Esophagus mucosa (tissue), 1 donor: ENCODE measurements at regions not wholly inside any gene's neighbourhood (a gene's known extent, or its start where the extent isn't known, plus 50 kb on each side); places are given as distances from the start of the nearest gene placed in this dataset.

Experiments used
- ATAC-seq: fragments of 200-7000 bp; cut with Tn5 transposase; one replicate; pipeline ENCODE4 v1.9.1; 2020
- donor health status: DM: yes; HTN: yes; CAD: no.

DNA sequence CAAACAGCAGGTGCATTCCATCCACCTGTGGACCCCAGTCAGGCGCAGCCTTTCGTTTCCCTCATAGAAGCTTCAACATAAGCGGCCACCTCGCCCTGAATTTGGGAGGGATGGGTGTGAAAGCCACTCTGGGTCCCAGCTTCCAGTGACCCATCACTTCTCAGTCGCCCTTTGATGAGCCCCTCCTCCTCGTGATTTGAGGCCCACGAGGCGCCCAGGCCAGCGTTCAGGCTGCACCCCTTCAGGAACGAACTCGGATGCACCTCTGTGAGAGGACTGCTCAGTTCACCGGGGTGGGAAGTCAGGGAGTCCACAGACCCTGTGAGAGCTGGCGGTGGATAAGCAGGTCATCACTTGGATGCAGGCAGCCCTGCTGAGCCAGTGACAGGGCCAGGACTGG is 1118.2 kb downstream of the BRD1 start:
- no peak for ATAC-seq

DNA sequence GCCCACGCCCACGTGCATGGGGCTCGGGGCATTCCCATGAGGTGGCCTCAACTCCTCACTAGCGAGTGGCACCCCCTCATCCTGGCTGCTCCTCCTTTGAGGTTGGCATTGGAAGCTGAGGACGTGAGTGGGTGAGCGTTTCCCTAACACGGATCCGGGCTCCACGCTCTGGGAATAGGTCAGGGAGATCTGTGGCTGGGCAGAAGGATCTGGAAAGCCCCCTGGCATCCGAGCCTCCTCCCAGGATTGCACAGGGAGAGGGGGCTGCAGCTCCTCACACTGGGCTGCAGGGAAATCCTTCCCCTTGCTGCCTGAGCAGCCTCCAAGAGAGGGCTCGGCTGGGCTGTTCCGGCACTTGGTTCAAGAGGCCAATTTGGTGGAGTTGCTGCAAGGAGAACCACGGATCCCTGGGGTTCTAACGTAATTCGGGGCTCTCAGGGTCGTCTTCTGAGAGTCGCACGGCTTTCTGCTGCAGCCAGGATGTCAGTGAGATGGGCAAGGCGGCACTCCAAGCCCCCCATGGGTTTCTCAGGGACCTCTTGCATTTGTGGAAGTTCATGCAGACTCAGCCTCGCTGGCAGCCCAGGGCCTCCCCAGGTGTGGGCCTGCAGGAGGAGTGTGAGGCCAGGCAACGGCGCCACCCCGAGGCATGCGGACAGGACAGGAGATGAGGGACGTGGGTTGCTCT is 1119.0 kb downstream of the BRD1 start:
- no peak for ATAC-seq

DNA sequence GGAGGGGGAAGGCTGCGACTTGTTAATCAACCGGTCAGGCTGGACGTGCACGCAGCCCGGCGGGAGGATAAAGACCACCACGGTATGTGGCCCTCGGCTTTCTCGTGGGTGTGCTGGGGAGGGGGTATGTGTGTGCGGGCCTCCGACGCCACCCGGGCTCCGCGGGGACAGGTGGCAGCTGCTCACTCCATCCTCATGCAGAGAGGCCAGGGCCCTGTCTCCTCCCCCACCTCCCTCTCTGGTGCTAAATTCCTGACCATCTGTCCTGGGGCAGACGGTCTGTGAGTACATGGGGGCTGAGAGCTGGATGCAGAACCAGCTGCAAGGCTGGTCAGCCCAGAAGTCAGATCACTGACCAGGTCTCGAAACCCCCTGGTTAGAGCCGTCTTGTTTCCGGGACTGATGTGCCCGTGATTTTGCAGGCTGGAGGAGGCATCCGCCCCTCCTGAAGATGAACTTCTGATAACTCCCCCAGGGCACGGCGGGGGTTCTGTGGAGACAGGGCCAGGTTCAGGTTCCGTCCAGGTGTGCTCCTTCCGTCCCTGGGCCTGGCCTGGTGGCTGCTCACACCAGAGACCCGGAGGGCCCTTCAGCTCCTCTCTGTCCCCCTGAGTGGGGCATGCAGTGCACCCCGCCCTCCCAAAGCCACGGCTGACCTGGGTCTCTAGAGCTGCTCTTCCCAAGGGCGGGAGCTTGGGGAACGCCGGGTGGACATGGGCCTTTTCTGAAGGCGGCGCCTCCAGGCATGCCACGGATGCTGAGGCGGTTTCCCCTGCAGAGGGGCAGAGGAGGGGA is 1119.7 kb downstream of the BRD1 start:
- no peak for ATAC-seq

DNA sequence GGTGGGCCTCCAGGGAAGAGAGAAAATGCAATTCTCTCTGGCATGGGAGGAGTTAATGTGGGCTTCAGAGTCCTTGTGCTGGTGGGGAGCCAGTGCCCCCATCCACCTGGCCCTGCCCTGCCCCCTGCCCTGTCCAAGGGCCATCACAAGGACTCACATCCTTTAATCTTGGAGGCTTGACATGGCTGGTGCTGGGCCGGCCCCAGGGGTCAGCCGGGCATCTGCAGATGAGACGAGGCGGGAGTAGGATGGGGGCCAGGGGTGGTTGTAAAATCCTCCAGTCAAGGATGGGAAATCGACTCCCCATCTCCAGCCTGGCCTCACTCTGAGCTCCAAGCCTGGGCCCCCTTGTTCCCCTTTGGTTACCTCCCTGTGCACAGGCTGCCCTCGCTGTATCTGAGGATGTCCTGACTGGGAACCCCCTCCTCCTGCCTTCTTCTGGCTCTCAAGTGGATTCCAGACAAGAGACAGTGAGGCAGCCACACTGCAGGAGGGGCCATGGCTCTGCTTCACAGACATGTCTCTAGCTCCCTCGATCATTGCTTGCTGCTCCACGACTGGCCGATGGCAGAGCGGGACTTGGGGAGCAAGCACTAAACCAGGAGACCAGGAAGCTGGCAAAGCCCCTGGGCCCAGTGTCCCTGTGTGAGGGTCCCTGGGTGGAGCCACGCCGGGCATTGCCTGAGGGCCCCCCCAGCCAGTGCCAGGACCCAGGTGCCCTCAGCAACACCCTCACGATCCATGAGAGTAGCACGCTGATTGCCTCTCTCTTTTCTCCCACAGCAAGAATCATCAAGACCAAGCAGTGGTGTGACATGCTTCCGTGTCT is 1120.5 kb downstream of the BRD1 start:
- ATAC-seq = no peak

DNA sequence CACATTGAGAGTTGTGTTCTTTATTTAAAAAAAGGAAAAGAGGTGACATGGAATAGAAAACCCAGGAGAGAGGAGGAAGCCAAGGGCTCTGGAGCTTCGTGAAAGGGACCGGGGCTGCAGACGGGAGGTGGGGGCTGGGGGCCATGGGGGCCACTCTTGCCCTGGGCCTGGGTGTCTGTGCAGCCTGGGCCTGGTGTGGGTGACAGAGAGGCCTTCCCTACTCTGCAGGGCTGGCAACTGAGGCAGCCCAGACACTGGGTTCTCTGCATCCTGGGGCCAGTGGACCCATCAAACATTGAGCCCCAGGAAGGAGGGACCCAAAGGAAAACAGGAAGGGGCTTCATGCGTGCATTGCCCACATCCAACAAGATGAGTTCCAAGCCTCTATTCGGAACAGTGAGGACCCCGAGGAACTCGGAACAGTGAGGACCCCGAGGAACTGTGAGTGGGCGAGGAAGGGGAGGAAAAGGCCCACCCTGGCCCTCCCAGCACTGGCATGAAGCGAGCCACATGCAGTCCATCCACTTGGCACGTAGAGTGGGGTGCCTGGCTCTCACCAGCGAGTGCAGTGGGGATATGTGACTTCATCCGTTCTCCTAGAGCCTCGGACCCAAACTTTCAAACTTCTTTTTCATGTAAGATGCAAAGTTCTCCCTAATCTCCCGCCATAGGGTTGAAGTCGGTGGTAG is 1121.6 kb downstream of the BRD1 start:
- ATAC-seq = no peak

- no peak for ATAC-seq
Measured at GRCh38 chr22:48705159-48705916, 1122.3 kb downstream of the BRD1 start.

- no peak for ATAC-seq
Measured at GRCh38 chr22:48704335-48704734, 1123.3 kb downstream of the BRD1 start.

GRCh38 chr22:48703265-48703941 is 1124.3 kb downstream of the BRD1 start:
- no peak for ATAC-seq

- no peak for ATAC-seq
Measured at GRCh38 chr22:48702573-48703264, 1125.0 kb downstream of the BRD1 start.

DNA sequence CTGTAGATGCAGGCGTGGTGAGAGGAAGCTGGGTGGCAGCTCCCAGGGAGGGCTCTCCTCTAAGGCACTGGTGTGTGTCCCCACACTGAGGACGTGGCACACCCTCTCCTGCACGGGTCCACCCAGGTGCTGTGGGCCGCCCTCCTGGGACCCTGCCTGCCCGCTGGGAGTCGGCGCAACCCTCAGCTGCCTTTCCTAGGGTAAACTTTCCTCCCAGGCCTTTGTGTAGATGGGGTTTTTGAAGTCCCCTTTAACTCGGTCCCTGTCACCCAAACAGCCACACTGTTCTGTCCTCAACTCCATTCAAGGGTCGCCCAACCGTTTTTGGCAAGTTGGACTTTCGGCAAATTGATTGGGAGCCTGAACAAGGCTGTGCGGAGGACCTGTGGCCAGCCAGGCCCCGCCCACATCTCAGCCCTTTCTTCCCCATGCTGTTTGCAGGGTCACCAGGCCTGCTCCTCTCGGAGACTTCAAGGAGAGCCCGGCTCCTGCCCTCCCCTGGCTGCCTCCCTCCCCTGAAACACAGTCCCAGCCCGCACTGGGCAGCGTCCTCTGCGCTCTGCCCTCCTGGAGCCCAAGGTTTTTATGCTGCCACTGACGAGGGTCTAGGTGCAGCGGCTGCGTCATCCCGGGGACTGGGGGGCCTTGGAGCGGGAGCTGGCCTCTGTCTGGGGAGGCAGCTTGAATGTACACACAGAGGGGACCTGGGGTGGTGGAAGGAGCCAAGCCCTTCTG is 1126.2 kb downstream of the BRD1 start:
- no peak for ATAC-seq

DNA sequence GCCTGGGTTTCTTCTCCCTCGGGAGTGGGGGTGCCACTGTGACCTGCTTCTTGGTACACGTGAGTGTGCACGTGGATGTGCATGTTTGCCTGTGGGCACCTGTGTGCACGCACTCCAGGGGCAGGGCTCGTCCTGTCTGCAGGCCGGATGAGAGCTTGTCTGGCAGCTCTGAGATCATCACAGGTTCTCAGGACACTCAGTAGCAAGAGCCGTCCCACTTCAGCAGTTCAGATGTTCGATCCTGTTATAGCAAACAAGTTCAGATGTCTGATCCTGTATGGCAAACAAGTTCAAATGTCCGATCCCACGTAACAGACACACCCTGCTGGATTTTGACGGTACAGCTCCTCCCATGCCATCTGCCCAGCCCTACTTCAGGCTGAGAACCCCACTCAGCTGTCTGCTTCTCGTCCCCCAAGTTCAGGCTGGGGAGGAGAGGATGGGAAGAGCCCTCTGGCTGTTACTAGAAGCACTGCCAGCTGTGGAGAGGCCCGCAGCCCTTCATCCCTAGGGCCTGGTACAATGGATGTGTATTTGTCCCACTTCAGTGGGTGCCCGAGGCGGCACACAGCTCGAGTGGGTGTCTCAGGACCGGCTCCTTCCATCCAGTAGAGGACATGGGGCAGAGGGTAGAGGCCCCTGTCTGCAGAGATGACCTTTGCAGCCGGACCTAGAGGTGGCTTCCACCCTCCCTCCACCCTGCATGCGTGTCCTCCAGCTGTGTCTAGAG is 1126.9 kb downstream of the BRD1 start:
- ATAC-seq = no peak

DNA sequence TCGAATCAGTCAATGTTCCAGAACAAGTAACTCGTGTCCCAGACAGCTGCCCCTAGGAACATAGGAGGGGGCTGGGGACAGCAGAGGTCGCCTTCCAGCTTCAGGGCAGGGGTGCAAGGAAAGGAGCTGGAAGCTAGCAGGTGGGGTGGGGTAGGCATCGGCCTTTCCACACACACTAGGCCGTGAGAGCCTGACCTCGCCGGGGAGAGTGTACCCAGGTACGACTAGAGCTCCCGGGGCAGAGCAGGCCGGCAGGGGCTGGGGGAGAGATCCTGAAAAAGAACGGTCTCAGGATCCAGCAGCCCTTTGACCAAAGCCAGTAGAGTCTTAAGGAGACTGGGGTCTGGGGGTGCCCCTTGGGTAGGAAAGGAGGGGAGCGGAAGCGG is 1127.5 kb downstream of the BRD1 start:
- no peak for ATAC-seq

- ATAC-seq = no peak
Measured at GRCh38 chr22:48699511-48699910, 1128.2 kb downstream of the BRD1 start.

DNA sequence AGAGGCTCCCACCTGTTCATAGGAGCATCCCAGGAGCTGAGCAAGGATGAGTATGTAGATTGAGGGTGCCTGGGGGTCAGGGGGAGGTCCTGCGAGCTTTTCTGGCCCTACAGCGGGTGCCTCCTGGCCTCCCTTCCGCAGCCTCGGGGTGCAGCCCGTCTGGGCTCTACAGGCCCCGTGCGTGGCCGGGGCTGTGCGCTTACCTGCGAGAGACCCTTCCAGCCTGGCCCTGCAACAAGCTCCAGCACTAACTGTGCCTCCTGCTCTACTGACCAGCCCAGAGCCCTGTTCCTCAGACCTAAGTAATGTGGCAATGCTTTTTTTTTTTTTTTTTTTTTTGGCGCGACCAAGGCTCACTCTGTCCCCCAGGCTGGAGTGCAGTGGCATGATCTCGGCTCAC is 1129.1 kb downstream of the BRD1 start:
- ATAC-seq = no peak

GRCh38 chr22:48697694-48698276 is 1129.9 kb downstream of the BRD1 start:
- no peak for ATAC-seq

GRCh38 chr22:48697223-48697622 is 1130.5 kb downstream of the BRD1 start:
- ATAC-seq = no peak

DNA sequence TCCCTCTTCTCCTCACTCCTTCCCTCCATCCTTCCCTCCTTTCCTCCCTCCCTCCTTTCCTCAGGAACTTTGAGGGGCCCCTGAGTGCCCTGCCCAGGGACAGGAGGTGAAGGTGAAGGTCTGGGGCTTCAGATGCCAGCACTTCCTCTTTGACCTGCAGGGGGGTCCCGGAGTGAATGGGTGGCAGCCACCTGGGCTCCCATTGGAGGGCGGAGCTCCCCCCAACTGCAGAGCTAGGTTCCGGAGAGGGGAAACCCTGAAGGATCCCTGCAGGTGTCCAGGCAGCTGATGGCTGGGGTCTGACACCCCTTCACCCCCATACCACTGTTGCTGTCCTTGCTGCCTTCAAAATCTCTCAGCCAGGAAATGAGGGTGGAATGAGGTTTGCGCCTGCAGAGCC is 1131.3 kb downstream of the BRD1 start:
- ATAC-seq = no peak

- ATAC-seq = no peak
Measured at GRCh38 chr22:48695731-48696305, 1131.9 kb downstream of the BRD1 start.

- ATAC-seq = no peak
Measured at GRCh38 chr22:48695251-48695650, 1132.4 kb downstream of the BRD1 start.
